NCI-H510A treated with DMSO at 0.1 percent for 48 hours (cell line): ENCODE measurements at regions not wholly inside any gene's neighbourhood (a gene's known extent, or its start where the extent isn't known, plus 50 kb on each side); places are given as distances from the start of the nearest gene placed in this dataset.

Experiments used
- DNase-seq: peaks from one replicate; lab custom pipeline; 2025; lab: John Stamatoyannopoulos, UW

DNA sequence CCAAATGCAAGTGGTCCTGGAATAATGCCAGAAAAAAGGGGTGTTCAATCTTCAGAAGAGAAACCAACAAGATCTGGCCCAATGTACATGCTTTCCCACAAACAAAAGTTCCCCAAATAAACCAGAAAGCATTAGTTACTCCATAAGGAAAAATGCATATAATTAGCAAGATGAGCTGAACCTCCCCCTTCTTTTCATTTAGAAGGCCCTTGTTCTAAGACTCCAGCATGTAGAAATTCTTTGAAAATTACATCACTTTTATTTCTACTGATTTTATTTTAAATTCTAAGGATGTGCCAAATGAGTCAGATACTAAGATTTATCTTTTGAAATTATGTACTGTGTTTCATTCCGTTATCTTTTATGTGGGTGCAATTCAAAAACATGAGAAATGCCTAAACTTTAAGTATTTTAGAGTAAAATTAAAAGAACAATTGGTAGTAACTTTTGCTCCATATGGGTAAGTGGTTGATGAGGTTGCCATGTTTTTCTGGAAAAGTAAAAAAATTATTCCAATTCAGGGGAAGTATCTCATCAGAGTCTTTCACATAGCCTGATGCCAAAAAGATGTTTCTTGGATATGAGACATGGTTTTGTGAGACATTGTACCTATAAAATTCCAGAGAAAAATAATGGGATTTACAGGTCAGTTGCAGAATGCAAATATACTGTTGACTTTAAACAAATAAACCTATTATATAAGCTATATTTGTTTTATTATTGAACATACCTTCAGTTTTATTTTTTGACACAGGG lies 106.5 kb upstream of the CCDC112 start:
- no peak for DNase-seq

DNA sequence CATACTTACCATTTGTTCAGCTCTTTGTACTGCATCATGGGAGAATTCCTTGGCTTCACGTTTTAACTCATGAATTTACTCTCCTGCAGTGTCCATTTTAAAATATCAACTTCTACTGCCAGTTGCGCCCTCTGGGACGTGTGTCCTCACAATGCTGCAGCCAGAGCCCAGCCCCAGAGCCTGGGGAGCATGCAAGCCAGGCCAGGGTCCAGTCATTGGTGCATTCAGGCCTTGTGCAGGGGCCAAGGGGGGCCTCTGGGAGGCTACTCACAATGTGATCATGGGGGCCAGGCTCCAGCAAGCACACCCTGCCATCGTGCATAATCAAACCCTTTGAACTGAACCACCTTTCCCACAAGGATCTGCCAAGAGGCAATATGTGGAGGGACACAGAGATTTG lies 105.6 kb upstream of the CCDC112 start:
- DNase-seq, result no peak

DNA sequence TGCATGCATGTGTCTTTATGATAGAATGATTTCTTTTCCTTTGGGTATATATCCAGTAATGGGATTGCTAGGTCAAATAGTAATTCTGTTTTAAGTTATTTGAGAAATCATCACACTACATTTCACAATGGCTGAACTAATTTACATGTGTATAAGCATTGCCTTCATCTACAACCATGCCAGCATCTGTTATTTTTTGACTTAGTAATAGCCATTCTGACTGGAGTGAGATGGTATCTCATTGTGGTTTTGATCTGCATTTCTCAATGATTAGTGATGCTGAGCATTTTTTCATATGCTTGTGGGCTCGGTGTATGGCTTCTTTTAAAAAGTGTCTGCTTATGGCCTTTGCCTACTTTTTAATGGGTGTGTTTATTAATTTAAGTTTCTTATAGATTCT lies 102.3 kb upstream of the CCDC112 start:
- no peak for DNase-seq

DNA sequence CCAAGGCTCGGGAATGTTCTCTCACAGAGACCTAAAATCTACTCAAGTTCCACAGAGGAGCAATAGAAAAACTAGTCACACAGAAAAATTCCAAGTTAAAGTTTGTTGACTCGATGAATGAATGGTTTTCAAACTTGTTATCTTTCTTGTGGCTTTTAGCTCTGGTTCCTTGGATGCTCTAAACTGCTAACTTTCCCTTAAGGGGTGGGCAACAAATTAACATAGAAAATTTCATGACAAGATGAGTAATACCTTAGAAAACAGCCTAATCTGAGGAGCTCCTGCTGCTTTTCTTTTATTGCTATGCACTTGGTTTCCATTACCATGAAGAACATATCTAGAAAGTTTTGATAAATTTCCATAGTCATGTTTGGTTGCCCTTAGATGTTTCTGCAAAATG lies 100.2 kb upstream of the CCDC112 start:
- no peak for DNase-seq

DNA sequence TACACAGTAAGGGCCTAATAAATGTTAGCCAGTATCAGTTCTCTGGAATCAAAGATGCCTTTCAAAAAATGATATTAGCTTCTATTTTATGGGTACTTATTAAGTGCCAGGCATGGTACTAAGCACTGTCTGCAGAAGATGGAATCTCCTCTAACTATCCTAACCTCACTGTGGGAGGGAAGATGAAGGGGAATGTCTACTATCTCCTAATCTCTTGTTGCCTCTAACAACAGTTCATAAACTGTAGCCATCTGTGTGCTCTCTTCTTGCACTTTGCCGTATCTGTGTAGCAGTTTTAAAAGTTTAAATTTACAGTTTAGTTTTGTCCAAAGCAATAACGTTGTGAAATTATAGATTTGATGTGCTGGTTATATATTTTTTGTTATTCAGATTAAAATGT lies 99.6 kb upstream of the CCDC112 start:
- DNase-seq, result no peak

DNA sequence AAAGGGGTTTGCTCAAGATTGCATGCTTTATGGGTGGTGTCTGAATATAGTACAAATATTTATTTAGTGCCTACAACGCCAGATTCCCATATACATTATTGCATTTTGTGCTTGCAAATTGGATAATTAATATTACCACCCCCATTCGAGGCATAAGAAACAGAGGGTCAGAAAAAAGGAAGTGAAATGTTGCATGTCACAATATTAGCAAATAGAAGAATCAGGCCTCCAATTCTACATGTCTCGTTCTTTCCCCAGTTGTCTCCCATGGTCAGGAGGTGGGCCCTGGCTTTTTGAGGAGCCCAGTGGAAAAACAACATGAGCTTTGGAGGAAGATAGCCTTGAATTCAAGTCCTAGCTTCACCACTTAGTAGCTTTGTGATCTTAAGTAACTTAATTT lies 98.1 kb upstream of the CCDC112 start:
- no peak for DNase-seq

DNA sequence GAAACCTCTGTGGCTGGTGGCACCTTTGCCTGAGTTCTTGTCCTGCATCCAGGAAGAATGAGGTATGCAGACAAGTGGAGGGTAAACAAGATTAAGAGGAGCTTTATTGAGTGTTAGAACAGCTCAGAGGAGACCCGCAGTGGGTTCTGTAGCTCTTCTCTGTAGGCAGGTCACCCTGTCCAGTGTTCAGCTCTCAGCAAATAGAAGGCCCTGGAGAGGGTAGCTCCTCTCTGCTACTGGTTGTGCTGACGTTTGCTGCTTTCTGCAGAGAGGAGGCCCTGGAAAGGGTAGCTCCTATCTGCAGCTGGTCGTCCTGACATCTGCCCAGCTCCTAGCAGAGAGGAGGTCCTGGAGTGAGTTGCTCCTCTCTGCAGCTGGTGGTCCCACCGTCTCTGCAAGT lies 96.8 kb upstream of the CCDC112 start:
- peak; percentile 33 for DNase-seq

DNA sequence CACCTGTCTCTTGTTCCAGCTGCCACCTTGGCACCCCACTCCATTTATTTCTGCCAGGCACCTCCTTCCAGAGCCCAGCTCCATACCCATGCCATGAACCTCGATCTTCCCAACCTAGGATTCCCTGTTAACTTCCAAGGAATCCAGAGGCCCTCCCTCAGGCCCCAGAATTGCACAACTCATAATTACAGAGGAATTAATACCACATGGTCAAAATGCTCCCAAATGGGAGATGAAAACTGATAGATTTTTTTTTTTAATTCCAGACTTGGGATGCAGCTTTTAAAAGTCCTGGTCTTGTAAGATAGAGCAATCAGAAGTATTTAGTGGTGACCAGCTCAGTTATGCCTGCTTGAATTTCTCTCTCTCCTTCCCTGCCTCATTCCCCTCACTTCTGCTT lies 96.2 kb upstream of the CCDC112 start:
- no peak for DNase-seq

DNA sequence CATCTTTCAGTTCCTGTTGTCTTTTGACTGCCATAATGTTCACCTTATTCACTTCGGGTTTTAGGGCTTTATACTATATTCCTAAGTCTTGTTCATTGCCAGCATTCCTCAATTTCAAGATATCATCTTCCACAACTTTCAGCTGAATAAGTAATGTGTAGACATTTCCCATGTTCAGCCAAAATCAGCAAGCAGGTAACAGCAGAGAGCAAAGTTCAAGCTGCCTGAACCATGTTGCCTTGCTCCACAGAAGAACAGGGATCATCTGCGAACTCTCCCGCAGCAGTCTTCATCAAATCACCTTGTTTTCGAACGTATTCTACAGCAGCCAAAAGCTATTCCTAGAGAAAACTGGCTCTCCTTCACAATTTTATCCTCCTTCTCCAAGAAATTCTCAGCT lies 95.3 kb upstream of the CCDC112 start:
- no peak for DNase-seq

DNA sequence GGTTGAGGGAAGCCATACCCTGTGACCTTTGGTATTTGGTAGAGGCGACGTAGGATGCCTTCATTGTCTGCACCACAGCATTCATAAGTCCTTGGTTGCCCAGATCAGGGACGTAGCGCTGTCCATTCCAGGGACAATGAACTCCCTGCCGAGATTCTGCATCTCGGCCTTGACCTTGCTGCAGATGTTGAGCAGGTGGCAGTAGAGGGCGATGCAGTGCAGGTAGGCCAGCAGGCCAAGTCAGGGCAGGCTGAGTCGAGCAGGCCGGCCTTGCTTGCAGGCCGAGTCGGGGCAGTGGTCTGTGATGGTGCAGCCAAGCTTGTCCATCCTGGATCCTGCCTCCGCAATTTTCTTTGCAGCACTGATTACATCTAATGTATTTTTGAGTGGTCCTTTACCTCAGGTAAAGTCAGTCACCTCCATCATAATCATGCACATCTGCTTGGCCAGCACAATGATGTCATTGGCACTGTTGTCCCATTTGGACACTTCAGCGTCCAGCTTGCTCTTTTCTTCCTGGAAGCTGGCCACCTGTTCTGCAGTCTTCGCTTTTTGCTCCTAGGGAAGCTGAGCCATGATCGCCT lies 93.4 kb upstream of the CCDC112 start:
- DNase-seq, result no peak

DNA sequence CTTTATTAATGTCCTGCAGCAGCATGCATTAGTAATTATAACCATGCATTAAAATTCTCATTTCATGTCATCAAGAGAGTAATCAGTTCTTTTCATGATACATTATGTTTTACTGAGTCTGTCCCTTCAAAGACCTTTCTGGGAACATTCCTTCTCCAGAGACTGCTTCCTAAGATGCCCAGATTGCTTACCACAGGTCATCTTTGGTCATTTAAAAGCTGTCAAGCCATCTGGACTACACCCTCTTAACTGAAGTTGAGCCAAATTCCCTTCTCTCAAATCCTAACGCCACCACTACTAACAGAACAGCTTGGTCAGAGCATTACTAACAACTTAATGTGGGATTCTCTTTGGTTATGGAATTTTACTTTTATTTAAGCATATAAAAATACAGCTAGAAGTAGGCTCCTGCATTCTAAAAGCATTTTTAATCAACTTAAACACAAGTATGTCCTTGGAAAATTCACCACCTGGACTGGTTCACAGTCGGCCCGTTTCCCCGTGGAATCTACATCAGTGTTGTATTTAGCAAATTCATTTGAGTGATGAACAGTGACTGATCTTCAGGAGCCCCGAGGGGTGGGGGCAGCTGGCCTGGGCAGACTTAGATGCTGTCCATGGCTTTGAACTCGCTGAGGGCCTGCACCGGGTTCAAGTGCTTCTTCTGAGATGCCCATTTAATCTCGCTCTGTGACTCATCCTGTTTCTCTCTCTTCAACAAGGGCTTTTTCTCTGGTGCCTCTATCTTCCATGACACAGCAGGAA lies 92.8 kb upstream of the CCDC112 start:
- no peak for DNase-seq

DNA sequence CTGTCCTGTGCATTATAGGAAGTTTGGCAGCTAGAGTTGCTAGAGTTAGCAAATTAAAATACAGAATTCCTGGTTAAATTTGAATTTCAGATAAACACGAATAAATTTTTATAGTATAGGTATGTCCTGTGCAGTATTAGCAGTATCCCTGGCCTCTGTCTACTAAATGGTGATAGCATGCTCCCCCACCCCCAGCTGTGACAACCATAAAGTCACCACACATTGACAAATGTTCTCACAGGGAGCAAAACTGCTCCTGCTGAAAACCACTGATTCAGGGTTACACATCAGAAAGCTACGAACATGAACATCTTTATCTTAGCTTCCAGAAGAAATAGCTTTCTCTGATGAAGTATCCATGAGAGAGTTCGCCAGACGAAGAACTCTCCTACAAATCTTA lies 91.8 kb upstream of the CCDC112 start:
- DNase-seq, result no peak

DNA sequence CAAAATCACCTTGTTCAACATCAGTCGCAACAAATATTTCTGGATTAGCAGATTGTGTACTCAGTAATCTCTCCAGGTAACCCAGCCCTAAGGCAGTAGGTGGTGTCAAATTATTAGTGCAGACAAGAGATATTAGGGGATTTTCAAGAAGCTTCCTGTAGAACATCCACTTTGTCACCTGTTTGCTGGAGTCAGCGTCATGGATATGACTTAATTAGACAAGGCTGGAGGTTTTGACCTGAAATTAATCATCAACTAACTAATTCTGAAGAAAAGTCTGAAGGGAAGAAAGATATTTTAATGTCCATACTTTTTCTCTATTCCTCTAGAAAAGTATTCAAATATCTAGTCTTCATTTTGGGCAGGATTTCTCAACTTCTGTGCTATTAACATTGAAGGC lies 91.4 kb upstream of the CCDC112 start:
- DNase-seq, result no peak

DNA sequence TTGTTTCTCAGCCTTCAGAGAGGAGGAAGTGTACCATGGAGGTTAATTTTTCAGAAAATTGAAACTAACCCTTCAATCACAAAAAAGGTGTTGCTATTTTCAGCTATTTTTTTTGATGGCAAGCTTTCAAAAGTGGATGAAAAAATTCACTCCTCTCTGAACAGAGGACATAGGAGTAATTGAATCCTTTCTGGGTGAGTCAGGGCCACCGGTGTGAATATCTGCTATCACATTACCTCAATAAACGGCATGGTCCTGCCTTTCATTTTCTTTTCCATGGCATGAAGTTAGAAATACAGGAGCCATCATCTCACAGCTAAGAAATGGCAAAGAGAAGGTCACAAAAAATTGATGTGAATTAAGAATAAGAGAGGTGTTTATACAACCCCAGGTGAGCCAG lies 90.2 kb upstream of the CCDC112 start:
- no peak for DNase-seq

DNA sequence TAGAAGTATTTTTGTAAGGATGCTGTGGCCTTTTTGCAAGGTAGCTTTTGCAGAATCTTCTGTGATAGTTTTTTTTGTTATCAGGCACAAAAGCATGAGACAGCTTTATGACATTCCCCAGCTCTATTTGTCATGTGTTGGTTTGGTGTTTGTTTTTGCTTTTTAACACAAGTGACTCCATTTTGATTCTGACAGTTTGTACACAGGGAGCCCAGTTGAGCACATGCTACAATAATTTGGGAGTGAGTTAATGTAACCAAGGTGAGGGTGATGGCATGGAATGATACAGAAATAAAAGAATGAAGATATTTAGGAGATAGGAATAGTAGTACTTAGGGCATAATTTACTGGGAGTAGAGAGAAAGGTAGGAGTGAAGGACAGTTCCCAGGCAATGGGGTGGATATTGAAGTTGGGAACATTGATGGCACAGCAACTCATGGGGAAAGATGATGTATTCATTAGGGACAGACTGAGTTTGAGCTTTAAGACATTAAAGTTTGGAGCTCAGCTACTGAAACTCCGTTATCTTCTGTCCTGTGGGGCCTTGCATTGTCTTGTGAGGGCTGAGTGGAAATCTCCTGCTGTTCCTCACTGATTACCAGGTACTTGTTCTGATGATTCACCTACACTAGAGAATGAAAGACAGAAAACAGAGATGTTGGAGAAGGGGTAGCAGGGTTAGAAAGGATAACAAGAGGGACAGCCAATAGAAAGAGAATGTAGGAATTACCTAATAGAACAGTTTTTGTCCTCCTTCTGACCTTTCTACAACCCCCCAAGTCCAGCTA lies 88.3 kb upstream of the CCDC112 start:
- no peak for DNase-seq

DNA sequence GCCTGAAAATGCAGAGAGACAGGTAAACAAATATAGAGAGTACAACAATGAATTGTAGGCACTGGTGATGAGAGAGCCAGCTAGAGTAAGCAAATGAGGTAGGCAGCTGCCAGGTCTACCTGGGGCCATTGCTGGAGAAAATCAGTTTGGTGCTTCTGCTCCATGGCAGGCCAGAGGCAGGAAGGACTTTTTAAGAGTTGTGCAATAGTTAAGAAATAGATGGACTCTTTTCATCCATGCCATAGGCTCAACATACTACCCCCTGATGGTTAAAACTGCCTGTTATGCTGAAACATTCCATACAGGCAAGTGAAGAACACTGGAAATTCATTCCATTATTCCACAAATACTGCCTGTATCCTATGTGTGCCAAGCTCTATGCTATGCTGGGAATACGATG lies 86.5 kb upstream of the CCDC112 start:
- DNase-seq, result no peak

DNA sequence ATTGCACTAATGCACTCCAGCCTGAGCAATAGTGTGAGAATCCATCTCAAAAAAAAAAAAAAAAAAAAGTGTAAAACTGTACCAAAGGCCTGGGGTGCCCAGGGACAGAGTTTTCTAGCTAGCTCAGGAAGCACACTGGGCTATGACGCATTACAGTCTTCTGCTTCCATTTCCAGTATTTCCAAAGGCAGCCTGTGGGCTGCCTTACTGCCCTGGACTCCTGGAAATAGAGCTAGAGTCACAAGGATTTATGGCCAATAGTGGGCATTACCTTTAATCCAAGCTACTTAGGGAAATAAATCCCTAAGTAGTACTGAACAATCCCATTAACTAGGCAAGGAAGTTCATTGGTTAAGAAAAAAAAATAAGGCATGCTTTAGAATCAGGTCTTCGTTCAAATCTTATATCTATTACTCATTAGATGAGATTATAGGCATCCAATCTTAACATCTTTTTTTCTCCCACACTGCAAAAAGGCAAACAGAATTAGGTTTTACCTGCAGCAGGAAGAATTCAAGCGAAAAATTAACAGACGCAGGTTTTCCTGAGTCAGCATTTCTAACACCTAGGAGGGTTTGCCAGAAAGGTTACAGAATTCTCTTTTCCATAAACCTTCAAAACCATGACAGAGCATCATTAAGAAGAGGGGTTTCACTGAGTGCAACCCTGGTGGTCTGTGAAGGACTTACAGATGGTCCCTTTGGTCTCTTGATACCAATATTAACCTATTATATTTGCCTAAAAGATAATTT lies 85.6 kb upstream of the CCDC112 start:
- DNase-seq, result no peak

DNA sequence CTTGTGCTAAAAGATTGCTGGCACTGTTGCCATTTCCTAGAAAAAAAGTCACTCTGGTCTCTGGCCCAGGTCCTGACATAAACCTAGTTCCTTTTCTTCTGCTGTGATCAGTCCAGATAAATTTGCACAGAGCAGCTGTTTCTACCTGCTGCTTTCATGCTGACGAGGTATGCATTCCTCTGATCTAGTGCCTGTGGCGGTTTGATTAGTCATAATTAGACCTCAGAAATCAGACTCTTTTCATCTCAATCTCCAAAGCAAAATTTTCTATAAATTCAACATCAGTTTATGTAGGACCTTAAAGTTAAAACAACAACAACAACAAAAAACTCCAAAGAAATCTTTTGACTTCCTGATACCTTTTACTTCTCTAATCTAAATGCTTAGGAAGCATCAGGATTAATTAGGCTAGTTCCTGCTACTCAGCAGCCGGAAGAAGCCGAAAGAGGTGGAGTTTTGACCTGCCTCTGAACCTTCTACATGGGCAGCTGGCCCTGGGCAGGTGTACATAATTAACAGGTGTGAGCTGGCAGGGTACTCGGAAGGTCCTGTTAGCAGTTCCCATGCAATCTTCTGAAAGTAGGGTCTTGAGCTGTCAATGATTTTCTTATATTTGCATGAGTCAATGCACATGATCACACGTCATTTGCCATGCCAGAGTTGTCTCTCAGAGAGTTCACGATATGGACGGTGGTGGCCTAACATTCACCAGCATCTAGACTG lies 83.3 kb upstream of the CCDC112 start:
- peak; percentile 53 for DNase-seq

DNA sequence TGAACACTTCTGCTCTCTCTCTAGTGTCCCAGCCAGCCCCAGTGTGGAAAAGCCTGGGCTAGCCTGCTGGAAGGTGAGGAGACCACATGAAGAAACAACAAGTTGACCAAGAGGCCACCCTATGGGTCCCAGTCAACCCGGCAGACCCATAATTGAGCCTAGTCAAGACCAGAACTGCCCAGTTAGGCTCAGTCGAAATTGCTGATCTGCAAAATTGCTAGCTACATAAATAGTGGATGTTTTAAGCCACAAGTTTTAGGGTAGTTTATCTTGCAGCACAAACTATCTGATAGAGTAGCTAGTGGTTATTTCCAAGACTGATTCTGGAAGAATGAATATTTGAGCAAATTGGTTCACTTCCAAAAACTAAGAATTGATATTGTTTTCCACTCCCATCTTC lies 82.3 kb upstream of the CCDC112 start:
- no peak for DNase-seq

DNA sequence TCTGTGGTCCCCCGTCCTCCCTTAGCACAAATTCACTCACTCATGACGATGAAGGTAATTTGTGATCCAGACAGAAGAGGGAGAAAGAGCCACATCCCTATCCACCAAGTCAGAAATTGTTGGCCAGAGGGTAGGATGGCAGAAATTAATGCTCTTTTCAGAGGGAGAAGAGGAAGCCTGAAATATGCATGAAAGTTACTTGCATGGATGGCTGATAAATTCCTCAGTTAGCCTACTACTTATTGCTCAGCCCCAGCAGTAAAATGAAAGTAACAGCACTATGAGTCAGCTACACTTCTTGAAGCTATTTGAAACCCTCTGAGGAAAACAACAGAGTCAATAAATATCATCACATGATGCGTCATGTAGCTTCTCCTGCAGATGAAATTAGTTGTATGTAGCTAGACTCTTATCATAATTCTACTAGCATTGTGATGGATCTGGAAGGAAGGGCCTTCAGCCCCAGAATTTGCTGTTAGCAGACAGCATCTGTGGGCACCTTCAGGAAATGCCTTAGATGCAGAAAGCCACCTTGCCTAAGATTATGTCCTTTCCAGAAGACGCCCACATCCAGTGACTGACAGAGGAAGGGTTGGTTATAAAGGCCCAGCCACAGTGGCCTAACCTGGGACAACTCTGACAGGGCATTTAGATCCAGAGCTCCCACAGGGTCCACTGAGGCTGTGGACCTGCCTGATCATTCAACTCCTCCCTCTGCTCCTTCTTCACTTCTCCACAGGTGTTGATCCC lies 81.2 kb upstream of the CCDC112 start:
- DNase-seq, result no peak
